Gastrocnemius medialis (tissue), 4 donors: ENCODE measurements at regions not wholly inside any gene's neighbourhood (a gene's known extent, or its start where the extent isn't known, plus 50 kb on each side); places are given as distances from the start of the nearest gene placed in this dataset.
"Not testable (repeated sequence)": the region's sequence is repeated elsewhere in the genome, so short reads cannot be mapped to it uniquely, and the experiment has no call there.

ENCODE experiments used
- ATAC-seq, 2 donors: fragments of 150-250 bp; one replicate each; pipeline ENCODE4 v1.9.1; 2016
- DNase-seq, 2 donors: peaks; one replicate each; pipeline ENCODE4 v3.0.0-alpha.2; 2019
- H3K27ac ChIP-seq, 4 donors: fragments of 200-600 bp; sonication (generic); 1 replicate in 1 of 4; 2 replicates in 3 of 4; pipeline ENCODE4 v1.5.1; 2016 to 2018; ENCODE audit warnings: mild to moderate bottlenecking in 2 of 4, moderate library complexity in 1 of 4
- H3K27me3 ChIP-seq, 3 donors: fragments of 200-600 bp; sonication (generic) in 2 of 3; 1 replicate in 1 of 3; 2 replicates in 2 of 3; pipeline versions ENCODE4 v1.5.1 to v1.6.0; 2016 to 2019; ENCODE audit warnings: mild to moderate bottlenecking in 1 of 3, moderate library complexity in 1 of 3
- H3K36me3 ChIP-seq, 2 donors: fragments of 200-600 bp; sonication (generic) in 1 of 2; one replicate each; pipeline ENCODE4 v1.5.1; 2017 to 2018
- H3K4me1 ChIP-seq, 2 donors: fragments of 200-600 bp; sonication (generic) in 1 of 2; one replicate each; pipeline ENCODE4 v1.5.1; 2016 to 2017; ENCODE audit warnings: mild to moderate bottlenecking in 2 of 2
- H3K4me3 ChIP-seq, 4 donors: fragments of 200-600 bp; sonication (generic) in 3 of 4; 1 replicate in 1 of 4; 2 replicates in 3 of 4; pipeline ENCODE4 v1.5.1; 2016 to 2019; ENCODE audit warnings: mild to moderate bottlenecking in 2 of 4
- H3K9me3 ChIP-seq, 3 donors: fragments of 200-600 bp; sonication (generic) in 2 of 3; 1 replicate in 1 of 3; 2 replicates in 2 of 3; pipeline ENCODE4 v1.5.1; 2016 to 2019
- CTCF ChIP-seq, 5 experiments: fragments of 450-650 bp in 3 of 5; fragments of 200-600 bp in 2 of 5; sonication (generic) in 2 of 5; IDR thresholded peaks in 4 of 5; conservative IDR thresholded peaks in 1 of 5; 1 replicate in 4 of 5; 2 replicates in 1 of 5; pipeline ENCODE4 v1.5.1; 2016 to 2019; ENCODE audit warnings: antibody characterized with exemption in 5 of 5, mild to moderate bottlenecking in 3 of 5, moderate library complexity in 3 of 5
- POLR2A ChIP-seq, 2 donors: fragments of 450-650 bp; IDR thresholded peaks; one replicate each; pipeline ENCODE4 v1.6.1; 2017; ENCODE audit warnings: antibody characterized with exemption in 2 of 2, mild to moderate bottlenecking in 2 of 2, moderate library complexity in 2 of 2
- in situ Hi-C, 4 donors: fragments of 200-750 bp; cut with MboI; loops; one replicate each; pipeline versions ENCODE4 v1.15.0 to v1.8.0; 2017; ENCODE audit warnings: low sequenced_read_pairs in 4 of 4
- intact Hi-C: fragments of 100-400 bp; cut with DNase I; formaldehyde crosslinking; loops from one replicate; pipeline ENCODE4 v1.15.1; 2023; ENCODE audit warnings: low total_unique reads

DNA sequence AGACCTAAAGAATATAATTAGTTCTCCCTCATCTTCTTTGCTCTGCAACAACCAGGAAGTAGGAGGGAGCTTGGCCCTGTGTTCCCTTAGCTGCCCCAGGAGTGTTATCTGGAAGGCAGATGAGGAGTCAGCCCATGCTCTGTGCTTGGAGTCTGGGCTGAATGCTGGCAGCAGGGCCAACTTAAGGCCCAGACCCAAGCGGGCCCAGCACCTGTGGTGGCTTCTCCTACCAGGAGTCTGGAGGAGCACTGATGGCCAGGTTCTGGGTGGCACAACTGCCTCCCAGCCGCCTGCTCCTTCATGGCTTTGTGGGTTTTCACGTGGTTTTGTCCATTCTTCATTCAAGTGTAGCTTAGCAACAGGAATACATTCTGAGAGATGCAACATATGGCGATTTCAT lies 1910.7 kb upstream of the LRRTM1 start:
- ATAC-seq = no peak
- TF ChIP-seq POLR2A (IDR thresholded peaks at IDR 0.05) = no peak
- no peak for TF ChIP-seq CTCF (IDR thresholded peaks at IDR 0.05 in 4 of 5, conservative IDR thresholded peaks at IDR 0.05 in 1 of 5)
- intact Hi-C loops = no loop called here

DNA sequence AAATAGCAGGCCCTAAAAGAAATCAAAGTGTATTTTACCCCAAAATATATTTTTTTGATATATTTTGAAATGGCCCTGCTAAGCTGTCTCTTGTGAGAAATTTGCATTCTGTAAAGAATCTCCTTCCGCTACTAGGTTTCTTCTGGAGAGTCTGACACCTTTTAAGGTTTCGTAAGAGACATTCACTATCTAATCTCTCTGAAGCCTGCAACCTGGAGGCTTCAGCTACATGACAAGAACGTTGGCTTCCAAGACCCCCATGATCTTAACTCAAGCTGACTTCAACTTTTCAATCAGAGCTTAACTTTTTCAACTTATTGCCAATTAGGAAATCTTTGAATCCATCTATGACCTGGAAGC lies 1894.9 kb upstream of the LRRTM1 start:
- Histone ChIP-seq H3K4me1 (no peaks in the 10 kb centered on the region), H3K36me3 (no peaks in the 10 kb centered on the region), H3K4me3 (no peak overlapping the region), H3K27me3 (no peaks in the 10 kb centered on the region), H3K27ac (no peak overlapping the region), H3K9me3 (no peaks in the 10 kb centered on the region)
- no peak for DNase-seq
- intact Hi-C loops (no loop called here), in situ Hi-C loops (no loop called here)
- no peak for TF ChIP-seq POLR2A (IDR thresholded peaks at IDR 0.05)
- no peak for TF ChIP-seq CTCF (IDR thresholded peaks at IDR 0.05 in 4 of 5, conservative IDR thresholded peaks at IDR 0.05 in 1 of 5)
- no peak for ATAC-seq

More for the DNA sequence above, 1910.7 kb upstream of the LRRTM1 start:
- Histone ChIP-seq H3K4me1 (no peaks in the 10 kb centered on the region), H3K27me3 (no peaks in the 10 kb centered on the region), H3K36me3 (no peaks in the 10 kb centered on the region), H3K4me3 (no peak overlapping the region), H3K9me3 (no peaks in the 10 kb centered on the region), H3K27ac (no peak overlapping the region)
- DNase-seq = no peak
- in situ Hi-C loops = no loop called here

GRCh38 chr2:82198809-82199492 lies 1894.4 kb upstream of the LRRTM1 start:
- intact Hi-C loops (no loop called here), in situ Hi-C loops (no loop called here)
- ATAC-seq = no peak
- TF ChIP-seq POLR2A (IDR thresholded peaks at IDR 0.05) (no peak), CTCF (IDR thresholded peaks at IDR 0.05 in 4 of 5, conservative IDR thresholded peaks at IDR 0.05 in 1 of 5) (no peak)
- Histone ChIP-seq H3K27me3 (no peaks in the 10 kb centered on the region), H3K36me3 (no peaks in the 10 kb centered on the region), H3K27ac (no peak overlapping the region), H3K4me1 (no peaks in the 10 kb centered on the region), H3K9me3 (no peaks in the 10 kb centered on the region), H3K4me3 (no peak overlapping the region)
- no peak for DNase-seq

DNA sequence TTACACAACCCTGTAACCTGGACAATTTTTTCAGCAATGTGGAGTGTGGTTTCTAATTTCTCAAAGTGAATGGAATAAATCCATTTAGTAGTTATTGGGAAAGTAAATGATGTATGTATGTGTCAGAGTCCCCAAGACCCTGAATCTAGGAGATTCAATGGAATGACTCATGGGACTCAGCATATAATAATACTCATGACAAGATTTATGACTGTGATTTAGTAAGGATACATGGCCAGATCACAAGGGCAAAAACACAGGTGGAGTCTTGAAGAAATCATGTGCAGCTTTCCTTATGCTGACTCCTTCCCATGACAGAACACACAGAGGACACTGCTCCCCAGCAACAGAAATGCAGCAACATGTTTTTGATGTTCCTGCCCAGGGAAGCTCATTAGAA lies 1877.7 kb upstream of the LRRTM1 start:
- Histone ChIP-seq H3K9me3 (no peaks in the 10 kb centered on the region), H3K36me3 (no peaks in the 10 kb centered on the region), H3K4me1 (no peaks in the 10 kb centered on the region), H3K27me3 (no peaks in the 10 kb centered on the region), H3K27ac (no peak overlapping the region), H3K4me3 (no peak overlapping the region)
- intact Hi-C loops = no loop called here
- no peak for TF ChIP-seq CTCF (IDR thresholded peaks at IDR 0.05 in 4 of 5, conservative IDR thresholded peaks at IDR 0.05 in 1 of 5)
- no peak for TF ChIP-seq POLR2A (IDR thresholded peaks at IDR 0.05)
- DNase-seq (no peak), ATAC-seq (no peak)
- in situ Hi-C loops = no loop called here

GRCh38 chr2:82175210-82175609 lies 1870.7 kb upstream of the LRRTM1 start:
- H3K27me3 ChIP-seq, H3K36me3 ChIP-seq, DNase-seq, H3K4me1 ChIP-seq, H3K9me3 ChIP-seq, intact Hi-C loops, H3K4me3 ChIP-seq, ATAC-seq, H3K27ac ChIP-seq, in situ Hi-C loops: not testable (repeated sequence)
